Thoracic aorta (tissue), 2 donors: ENCODE measurements at regions not wholly inside any gene's neighbourhood (a gene's known extent, or its start where the extent isn't known, plus 50 kb on each side); places are given as distances from the start of the nearest gene placed in this dataset.

ENCODE experiments used
- ATAC-seq: fragments of 150-250 bp; one replicate; pipeline ENCODE4 v1.8.0; 2017; ENCODE audit warnings: low read depth; ENCODE audit not compliant: insufficient number of reproducible peaks, low FRiP score
- DNase-seq: peaks from one replicate; pipeline ENCODE4 v3.0.0-alpha.2; 2020; ENCODE audit warnings: low spot score
- H3K27ac ChIP-seq, 2 donors: fragments of 200-600 bp; sonication (generic); 1 replicate in 1 of 2; 2 replicates in 1 of 2; pipeline ENCODE4 v1.5.1; 2016; ENCODE audit warnings: mild to moderate bottlenecking in 2 of 2, moderate library complexity in 2 of 2
- H3K27me3 ChIP-seq: fragments of 200-600 bp; sonication (generic); replicated peaks from 2 replicates; pipeline ENCODE4 v1.6.0; 2016; ENCODE audit warnings: mild to moderate bottlenecking; ENCODE audit not compliant: insufficient read depth
- H3K36me3 ChIP-seq: fragments of 200-600 bp; sonication (generic); one replicate; pipeline ENCODE4 v1.5.1; 2016
- H3K4me1 ChIP-seq, 2 donors: fragments of 200-600 bp; sonication (generic); 1 replicate in 1 of 2; 2 replicates in 1 of 2; pipeline versions ENCODE4 v1.5.1 to v1.6.0; 2016; ENCODE audit warnings: low read depth in 2 of 2, mild to moderate bottlenecking in 1 of 2; ENCODE audit not compliant: control insufficient read depth in 1 of 2
- H3K4me3 ChIP-seq: fragments of 200-600 bp; sonication (generic); 2 replicates; pipeline ENCODE4 v1.5.1; 2016; ENCODE audit warnings: mild to moderate bottlenecking
- H3K9me3 ChIP-seq: fragments of 200-600 bp; sonication (generic); 2 replicates; pipeline ENCODE4 v1.5.1; 2016
- TF ChIP-seq, protein P1 (sequence below): fragments of 200-600 bp; sonication (generic); IDR thresholded peaks from one replicate; pipeline ENCODE4 v1.5.1; 2019; ENCODE audit warnings: antibody characterized with exemption

DNA sequence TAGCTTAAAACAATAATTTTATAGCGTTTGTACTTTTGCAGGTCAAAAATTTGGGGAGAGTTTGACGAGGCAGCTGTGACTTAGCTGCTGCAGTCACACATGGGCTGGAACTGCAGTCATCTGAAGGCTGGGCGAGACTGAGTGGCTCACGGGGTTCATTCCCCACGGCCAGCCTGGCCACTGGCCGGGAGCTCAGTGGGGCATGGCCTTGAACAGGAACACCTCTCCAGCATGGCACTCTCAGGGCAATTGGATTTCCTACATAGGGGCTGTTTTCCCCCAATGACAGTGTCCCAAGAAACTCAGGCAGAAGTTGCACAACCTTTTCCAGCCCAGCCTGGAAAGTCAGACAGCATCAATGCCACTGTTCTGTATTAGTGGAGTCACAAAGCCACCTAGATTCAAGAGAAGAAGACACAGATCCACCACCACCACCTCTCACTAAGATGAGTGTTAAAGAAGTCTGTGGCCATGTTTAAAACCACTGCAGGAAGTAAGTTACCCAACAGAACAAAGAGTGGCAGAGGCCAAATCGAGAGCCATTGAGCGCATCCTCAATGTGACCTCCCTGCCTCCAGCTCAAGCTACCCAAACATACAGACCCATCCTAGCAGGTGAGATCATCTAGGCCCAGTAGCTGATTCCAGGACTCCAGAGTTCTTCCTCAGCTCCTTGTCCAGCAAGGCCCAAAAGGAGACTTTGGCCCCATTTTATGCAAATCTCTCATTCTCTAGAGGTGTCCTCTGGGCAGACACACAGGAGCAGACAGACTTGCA, 618.7 kb upstream of the CADM1 start:
- Histone ChIP-seq H3K4me3 (no peak overlapping the region), H3K27ac (no peak overlapping the region), H3K4me1 (no peaks in the 10 kb centered on the region), H3K9me3 (no peaks in the 10 kb centered on the region), H3K36me3 (no peaks in the 10 kb centered on the region), H3K27me3 (no peaks in the 10 kb centered on the region)
- TF ChIP-seq, protein P1, sequence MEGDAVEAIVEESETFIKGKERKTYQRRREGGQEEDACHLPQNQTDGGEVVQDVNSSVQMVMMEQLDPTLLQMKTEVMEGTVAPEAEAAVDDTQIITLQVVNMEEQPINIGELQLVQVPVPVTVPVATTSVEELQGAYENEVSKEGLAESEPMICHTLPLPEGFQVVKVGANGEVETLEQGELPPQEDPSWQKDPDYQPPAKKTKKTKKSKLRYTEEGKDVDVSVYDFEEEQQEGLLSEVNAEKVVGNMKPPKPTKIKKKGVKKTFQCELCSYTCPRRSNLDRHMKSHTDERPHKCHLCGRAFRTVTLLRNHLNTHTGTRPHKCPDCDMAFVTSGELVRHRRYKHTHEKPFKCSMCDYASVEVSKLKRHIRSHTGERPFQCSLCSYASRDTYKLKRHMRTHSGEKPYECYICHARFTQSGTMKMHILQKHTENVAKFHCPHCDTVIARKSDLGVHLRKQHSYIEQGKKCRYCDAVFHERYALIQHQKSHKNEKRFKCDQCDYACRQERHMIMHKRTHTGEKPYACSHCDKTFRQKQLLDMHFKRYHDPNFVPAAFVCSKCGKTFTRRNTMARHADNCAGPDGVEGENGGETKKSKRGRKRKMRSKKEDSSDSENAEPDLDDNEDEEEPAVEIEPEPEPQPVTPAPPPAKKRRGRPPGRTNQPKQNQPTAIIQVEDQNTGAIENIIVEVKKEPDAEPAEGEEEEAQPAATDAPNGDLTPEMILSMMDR, result no peak
- DNase-seq (no peak), ATAC-seq (no peak)

DNA sequence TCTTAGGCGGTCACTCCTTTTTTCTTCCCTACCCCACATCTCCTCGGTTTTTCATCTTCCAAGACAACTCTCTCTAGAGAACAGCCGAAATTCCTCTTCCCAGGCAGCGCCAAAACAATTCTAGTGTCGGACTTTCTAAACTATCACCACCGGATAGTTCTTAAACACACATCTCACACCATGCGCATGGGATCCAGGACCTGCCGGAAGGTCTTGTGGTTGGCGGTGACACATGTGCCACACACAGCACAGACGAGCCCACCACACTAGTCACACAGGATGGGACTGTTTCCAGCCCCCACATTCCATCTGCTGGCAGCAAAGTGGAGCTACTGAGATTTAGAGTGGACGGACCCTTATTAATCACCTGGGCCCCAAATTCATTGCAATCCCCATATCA, 614.9 kb upstream of the CADM1 start:
- Histone ChIP-seq H3K36me3 (no peaks in the 10 kb centered on the region), H3K9me3 (no peaks in the 10 kb centered on the region), H3K27me3 (no peaks in the 10 kb centered on the region), H3K4me3 (no peak overlapping the region), H3K4me1 (no peaks in the 10 kb centered on the region), H3K27ac (no peak overlapping the region)
- TF ChIP-seq, protein P1, result no peak
- ATAC-seq (no peak), DNase-seq (no peak)

DNA sequence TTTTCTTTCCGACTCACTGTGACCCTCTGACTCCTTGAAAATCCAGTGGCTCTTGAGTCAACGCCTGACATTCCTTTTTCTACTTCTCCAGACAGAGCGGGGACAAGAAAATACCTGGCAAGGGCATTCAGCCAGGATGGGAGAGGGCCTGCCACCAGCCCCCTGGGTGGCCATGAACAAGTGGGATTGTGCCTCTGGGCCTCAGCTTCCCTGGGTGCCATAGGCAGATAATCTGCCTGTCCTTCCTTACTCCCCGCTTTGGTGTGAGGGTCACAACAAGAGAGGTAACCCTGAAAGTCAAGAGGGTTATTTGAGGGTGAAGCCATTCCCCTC, 613.9 kb upstream of the CADM1 start:
- Histone ChIP-seq H3K9me3 (peaks cover 4% of the 10 kb centered on the region), H3K27ac (no peak overlapping the region), H3K27me3 (no peaks in the 10 kb centered on the region), H3K36me3 (no peaks in the 10 kb centered on the region), H3K4me1 (no peaks in the 10 kb centered on the region), H3K4me3 (no peak overlapping the region)
- TF ChIP-seq, protein P1, result no peak
- DNase-seq, result no peak
- no peak for ATAC-seq

DNA sequence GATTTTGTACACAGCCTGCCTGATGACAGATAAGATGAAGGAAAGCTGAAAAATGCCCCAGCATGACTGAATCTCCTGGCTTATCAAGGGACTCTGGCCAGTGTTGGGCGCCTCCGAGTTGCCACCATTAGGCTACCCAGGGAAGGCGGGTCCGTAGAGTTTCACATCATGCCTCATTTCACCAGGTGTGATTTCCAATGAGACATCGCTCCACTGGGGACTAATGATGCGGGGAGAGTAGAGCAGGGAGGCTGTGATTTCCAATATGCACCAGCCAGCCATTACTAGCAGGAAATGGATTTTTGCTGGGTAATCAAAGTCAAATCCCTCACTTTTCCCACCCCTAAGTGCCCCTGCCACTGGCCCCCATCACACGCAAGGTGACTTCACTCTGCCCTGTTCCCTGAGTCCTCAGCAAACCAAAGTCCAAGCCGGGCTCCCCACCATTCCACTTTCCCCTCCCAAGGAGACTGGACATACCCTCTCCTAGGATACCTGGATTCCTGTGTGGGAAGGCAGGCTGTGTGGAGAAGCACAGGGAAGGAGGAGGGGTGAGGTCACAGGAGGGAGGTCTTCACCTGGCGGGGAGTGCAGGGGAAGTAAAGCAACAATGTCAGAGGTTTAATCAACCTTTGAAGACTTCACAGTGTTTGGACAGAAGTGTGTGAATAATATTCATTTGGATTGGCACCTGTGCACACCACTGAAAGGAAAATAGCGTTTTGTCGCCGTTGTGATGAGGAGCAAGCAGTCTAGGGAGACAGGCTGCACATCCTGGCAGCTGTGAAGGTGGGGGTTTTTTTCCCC, 613.3 kb upstream of the CADM1 start:
- no peak overlapping the region for H3K4me3 ChIP-seq
- ATAC-seq, result no peak
- H3K36me3 ChIP-seq, result no peaks in the 10 kb centered on the region
- TF ChIP-seq, protein P1, result no peak
- no peaks in the 10 kb centered on the region for H3K27me3 ChIP-seq
- peaks cover 4% of the 10 kb centered on the region for H3K9me3 ChIP-seq
- no peak for DNase-seq
- no peak overlapping the region for H3K27ac ChIP-seq
- no peaks in the 10 kb centered on the region for H3K4me1 ChIP-seq

DNA sequence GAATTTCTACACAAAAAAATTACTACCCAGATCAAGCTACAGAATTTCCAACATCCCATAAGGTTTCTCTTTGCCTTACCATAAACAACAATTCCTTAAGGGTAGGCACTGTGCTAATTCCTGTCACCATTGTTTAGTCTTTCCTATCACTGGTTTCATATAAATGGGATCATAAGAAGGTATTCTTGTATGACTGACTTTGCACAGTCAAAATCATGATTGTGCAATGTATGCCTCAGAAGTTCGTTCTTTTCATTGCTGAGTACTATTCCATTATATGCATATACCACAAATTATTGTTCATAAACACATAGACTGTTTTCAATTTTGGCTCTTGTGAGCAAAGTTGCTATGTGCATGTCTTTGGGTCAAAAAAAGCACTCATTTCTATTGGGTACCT, 611.6 kb upstream of the CADM1 start:
- Histone ChIP-seq H3K4me1 (no peaks in the 10 kb centered on the region), H3K36me3 (no peaks in the 10 kb centered on the region), H3K27ac (no peak overlapping the region), H3K4me3 (no peak overlapping the region), H3K27me3 (no peaks in the 10 kb centered on the region), H3K9me3 (peaks cover 4% of the 10 kb centered on the region)
- TF ChIP-seq, protein P1, result no peak
- DNase-seq (no peak), ATAC-seq (no peak)
